Stimulated activated CD4-positive, alpha-beta T cell treated with anti-CD3 and anti-CD28 coated beads, Interleukin-15, amount 100 ng/mL, for 48 hours (primary cell): ENCODE measurements at regions not wholly inside any gene's neighbourhood (a gene's known extent, or its start where the extent isn't known, plus 50 kb on each side); places are given as distances from the start of the nearest gene placed in this dataset.

Source experiments
- DNase-seq, 2 donors: peaks; one replicate each; pipeline ENCODE4 v3.0.0-alpha.2; 2020; ENCODE audit warnings: low read depth in 2 of 2

- no peak for DNase-seq
Measured at GRCh38 chr22:48868554-48868953, 959.1 kb downstream of the BRD1 start.

- DNase-seq: no peak
Measured at GRCh38 chr22:48867891-48868290, 959.8 kb downstream of the BRD1 start.

GRCh38 chr22:48866906-48867681 lies 960.6 kb downstream of the BRD1 start:
- DNase-seq: no peak

GRCh38 chr22:48864748-48865147 lies 962.9 kb downstream of the BRD1 start:
- no peak for DNase-seq

GRCh38 chr22:48863965-48864528 lies 963.6 kb downstream of the BRD1 start:
- no peak for DNase-seq

GRCh38 chr22:48860557-48860956 lies 967.1 kb downstream of the BRD1 start:
- no peak for DNase-seq

GRCh38 chr22:48858856-48859255 lies 968.8 kb downstream of the BRD1 start:
- no peak for DNase-seq

- no peak for DNase-seq
Measured at GRCh38 chr22:48858121-48858520, 969.6 kb downstream of the BRD1 start.

- DNase-seq: no peak
Measured at GRCh38 chr22:48857202-48857805, 970.4 kb downstream of the BRD1 start.

- no peak for DNase-seq
Measured at GRCh38 chr22:48856308-48856615, 971.4 kb downstream of the BRD1 start.

- no peak for DNase-seq
Measured at GRCh38 chr22:48855593-48856307, 971.9 kb downstream of the BRD1 start.

- no peak for DNase-seq
Measured at GRCh38 chr22:48855013-48855412, 972.7 kb downstream of the BRD1 start.

GRCh38 chr22:48853627-48854240 lies 973.9 kb downstream of the BRD1 start:
- no peak for DNase-seq

GRCh38 chr22:48851933-48852549 lies 975.6 kb downstream of the BRD1 start:
- no peak for DNase-seq

GRCh38 chr22:48850658-48851287 lies 976.9 kb downstream of the BRD1 start:
- no peak for DNase-seq

- no peak for DNase-seq
Measured at GRCh38 chr22:48849963-48850657, 977.6 kb downstream of the BRD1 start.

GRCh38 chr22:48849219-48849912 lies 978.3 kb downstream of the BRD1 start:
- DNase-seq: no peak

- no peak for DNase-seq
Measured at GRCh38 chr22:48846200-48846599, 981.5 kb downstream of the BRD1 start.

- no peak for DNase-seq
Measured at GRCh38 chr22:48845356-48845936, 982.2 kb downstream of the BRD1 start.
